ENCODE measurements at regions not wholly inside any gene's neighbourhood (a gene's known extent, or its start where the extent isn't known, plus 50 kb on each side); places are given as distances from the start of the nearest gene placed in this dataset.
A peak's percentile ranks its signal among the peaks of the same experiment; 100 is the strongest.

GRCh38 chr6:74093361-74093760 is 397.4 kb downstream of the CD109 start:
- no peaks in the 10 kb centered on the region for H3K36me3 ChIP-seq (ENCODE audit: control insufficient read depth in 2 of 2, insufficient read depth in 2 of 2, low read length in 2 of 2)
- no peaks in the 10 kb centered on the region for H3K27me3 ChIP-seq (ENCODE audit: control insufficient read depth in 1 of 2, insufficient read depth in 2 of 2, low read length in 2 of 2)
- no peaks in the 10 kb centered on the region for H3K9me3 ChIP-seq (ENCODE audit: control insufficient read depth in 2 of 2, low read length in 2 of 2)
- H3K9ac ChIP-seq (ENCODE audit: low read length in 2 of 2), result no peak overlapping the region
- no peak overlapping the region for H3K4me3 ChIP-seq (ENCODE audit: low read length in 2 of 2)
- no peak overlapping the region for H3K27ac ChIP-seq (ENCODE audit: low read length)
- no peaks in the 10 kb centered on the region for H3K4me1 ChIP-seq (ENCODE audit: control insufficient read depth, insufficient read depth, low read length)

GRCh38 chr6:74091794-74092157 is 395.8 kb downstream of the CD109 start:
- Histone ChIP-seq H3K27ac (ENCODE audit: low read length) (peak overlapping the region; percentile 64), H3K4me3 (ENCODE audit: low read length in 2 of 2) (peak overlapping the region; percentile 12 to 44), H3K36me3 (ENCODE audit: control insufficient read depth in 2 of 2, insufficient read depth in 2 of 2, low read length in 2 of 2) (no peaks in the 10 kb centered on the region), H3K4me1 (ENCODE audit: control insufficient read depth, insufficient read depth, low read length) (no peaks in the 10 kb centered on the region), H3K27me3 (ENCODE audit: control insufficient read depth in 1 of 2, insufficient read depth in 2 of 2, low read length in 2 of 2) (no peaks in the 10 kb centered on the region), H3K9ac (ENCODE audit: low read length in 2 of 2) (no peak overlapping the region), H3K9me3 (ENCODE audit: control insufficient read depth in 2 of 2, low read length in 2 of 2) (no peaks in the 10 kb centered on the region)

- Histone ChIP-seq H3K9me3 (ENCODE audit: control insufficient read depth in 2 of 2, low read length in 2 of 2) (no peaks in the 10 kb centered on the region), H3K27ac (ENCODE audit: low read length) (peak overlapping the region; percentile 64), H3K36me3 (ENCODE audit: control insufficient read depth in 2 of 2, insufficient read depth in 2 of 2, low read length in 2 of 2) (no peaks in the 10 kb centered on the region), H3K4me3 (ENCODE audit: low read length in 2 of 2) (peak overlapping the region; percentile 12 to 44), H3K4me1 (ENCODE audit: control insufficient read depth, insufficient read depth, low read length) (no peaks in the 10 kb centered on the region), H3K9ac (ENCODE audit: low read length in 2 of 2) (no peak overlapping the region), H3K27me3 (ENCODE audit: control insufficient read depth in 1 of 2, insufficient read depth in 2 of 2, low read length in 2 of 2) (no peaks in the 10 kb centered on the region)
Observed at GRCh38 chr6:74091136-74091793, 395.3 kb downstream of the CD109 start.

- H3K36me3 ChIP-seq (ENCODE audit: control insufficient read depth in 2 of 2, insufficient read depth in 2 of 2, low read length in 2 of 2), result no peaks in the 10 kb centered on the region
- no peak overlapping the region for H3K9ac ChIP-seq (ENCODE audit: low read length in 2 of 2)
- no peaks in the 10 kb centered on the region for H3K9me3 ChIP-seq (ENCODE audit: control insufficient read depth in 2 of 2, low read length in 2 of 2)
- H3K4me3 ChIP-seq (ENCODE audit: low read length in 2 of 2), result no peak overlapping the region
- H3K27me3 ChIP-seq (ENCODE audit: control insufficient read depth in 1 of 2, insufficient read depth in 2 of 2, low read length in 2 of 2), result no peaks in the 10 kb centered on the region
- H3K27ac ChIP-seq (ENCODE audit: low read length), result no peak overlapping the region
- no peaks in the 10 kb centered on the region for H3K4me1 ChIP-seq (ENCODE audit: control insufficient read depth, insufficient read depth, low read length)
Observed at GRCh38 chr6:74087899-74088298, 391.9 kb downstream of the CD109 start.

GRCh38 chr6:74075896-74076295 is 379.9 kb downstream of the CD109 start:
- H3K4me3 ChIP-seq (ENCODE audit: low read length in 2 of 2), result no peak overlapping the region
- H3K9me3 ChIP-seq (ENCODE audit: control insufficient read depth in 2 of 2, low read length in 2 of 2), result no peaks in the 10 kb centered on the region
- no peaks in the 10 kb centered on the region for H3K27me3 ChIP-seq (ENCODE audit: control insufficient read depth in 1 of 2, insufficient read depth in 2 of 2, low read length in 2 of 2)
- H3K4me1 ChIP-seq (ENCODE audit: control insufficient read depth, insufficient read depth, low read length), result peaks cover 6% of the 10 kb centered on the region
- H3K36me3 ChIP-seq (ENCODE audit: control insufficient read depth in 2 of 2, insufficient read depth in 2 of 2, low read length in 2 of 2), result no peaks in the 10 kb centered on the region
- no peak overlapping the region for H3K27ac ChIP-seq (ENCODE audit: low read length)
- no peak overlapping the region for H3K9ac ChIP-seq (ENCODE audit: low read length in 2 of 2)

- H3K9me3 ChIP-seq (ENCODE audit: control insufficient read depth in 2 of 2, low read length in 2 of 2), result no peaks in the 10 kb centered on the region
- no peak overlapping the region for H3K27ac ChIP-seq (ENCODE audit: low read length)
- no peak overlapping the region for H3K9ac ChIP-seq (ENCODE audit: low read length in 2 of 2)
- H3K4me1 ChIP-seq (ENCODE audit: control insufficient read depth, insufficient read depth, low read length), result peaks cover 6% of the 10 kb centered on the region
- H3K27me3 ChIP-seq (ENCODE audit: control insufficient read depth in 1 of 2, insufficient read depth in 2 of 2, low read length in 2 of 2), result no peaks in the 10 kb centered on the region
- H3K36me3 ChIP-seq (ENCODE audit: control insufficient read depth in 2 of 2, insufficient read depth in 2 of 2, low read length in 2 of 2), result no peaks in the 10 kb centered on the region
- no peak overlapping the region for H3K4me3 ChIP-seq (ENCODE audit: low read length in 2 of 2)
Observed at GRCh38 chr6:74075323-74075722, 379.3 kb downstream of the CD109 start.

GRCh38 chr6:74074645-74075044 is 378.6 kb downstream of the CD109 start:
- H3K27ac ChIP-seq (ENCODE audit: low read length), result no peak overlapping the region
- no peaks in the 10 kb centered on the region for H3K9me3 ChIP-seq (ENCODE audit: control insufficient read depth in 2 of 2, low read length in 2 of 2)
- no peak overlapping the region for H3K9ac ChIP-seq (ENCODE audit: low read length in 2 of 2)
- H3K4me1 ChIP-seq (ENCODE audit: control insufficient read depth, insufficient read depth, low read length), result peaks cover 6% of the 10 kb centered on the region
- H3K36me3 ChIP-seq (ENCODE audit: control insufficient read depth in 2 of 2, insufficient read depth in 2 of 2, low read length in 2 of 2), result no peaks in the 10 kb centered on the region
- no peaks in the 10 kb centered on the region for H3K27me3 ChIP-seq (ENCODE audit: control insufficient read depth in 1 of 2, insufficient read depth in 2 of 2, low read length in 2 of 2)
- H3K4me3 ChIP-seq (ENCODE audit: low read length in 2 of 2), result no peak overlapping the region

GRCh38 chr6:74073999-74074398 is 378.0 kb downstream of the CD109 start:
- Histone ChIP-seq H3K9me3 (ENCODE audit: control insufficient read depth in 2 of 2, low read length in 2 of 2) (no peaks in the 10 kb centered on the region), H3K36me3 (ENCODE audit: control insufficient read depth in 2 of 2, insufficient read depth in 2 of 2, low read length in 2 of 2) (no peaks in the 10 kb centered on the region), H3K27me3 (ENCODE audit: control insufficient read depth in 1 of 2, insufficient read depth in 2 of 2, low read length in 2 of 2) (no peaks in the 10 kb centered on the region), H3K9ac (ENCODE audit: low read length in 2 of 2) (no peak overlapping the region), H3K27ac (ENCODE audit: low read length) (no peak overlapping the region), H3K4me1 (ENCODE audit: control insufficient read depth, insufficient read depth, low read length) (peaks cover 6% of the 10 kb centered on the region), H3K4me3 (ENCODE audit: low read length in 2 of 2) (no peak overlapping the region)

- Histone ChIP-seq H3K9ac (ENCODE audit: low read length in 2 of 2) (no peak overlapping the region), H3K27ac (ENCODE audit: low read length) (no peak overlapping the region), H3K27me3 (ENCODE audit: control insufficient read depth in 1 of 2, insufficient read depth in 2 of 2, low read length in 2 of 2) (no peaks in the 10 kb centered on the region), H3K9me3 (ENCODE audit: control insufficient read depth in 2 of 2, low read length in 2 of 2) (no peaks in the 10 kb centered on the region), H3K4me3 (ENCODE audit: low read length in 2 of 2) (no peak overlapping the region), H3K4me1 (ENCODE audit: control insufficient read depth, insufficient read depth, low read length) (peaks cover 6% of the 10 kb centered on the region), H3K36me3 (ENCODE audit: control insufficient read depth in 2 of 2, insufficient read depth in 2 of 2, low read length in 2 of 2) (no peaks in the 10 kb centered on the region)
Observed at GRCh38 chr6:74073429-74073828, 377.4 kb downstream of the CD109 start.

GRCh38 chr6:74071214-74071613 is 375.2 kb downstream of the CD109 start:
- peaks cover 6% of the 10 kb centered on the region for H3K4me1 ChIP-seq (ENCODE audit: control insufficient read depth, insufficient read depth, low read length)

GRCh38 chr6:74070711-74071110 is 374.7 kb downstream of the CD109 start:
- Histone ChIP-seq H3K9me3 (ENCODE audit: control insufficient read depth in 2 of 2, low read length in 2 of 2) (peaks cover 0 to 3% of the 10 kb centered on the region in 2 donors), H3K4me1 (ENCODE audit: control insufficient read depth, insufficient read depth, low read length) (peaks cover 6% of the 10 kb centered on the region), H3K9ac (ENCODE audit: low read length in 2 of 2) (no peak overlapping the region), H3K36me3 (ENCODE audit: control insufficient read depth in 2 of 2, insufficient read depth in 2 of 2, low read length in 2 of 2) (no peaks in the 10 kb centered on the region), H3K4me3 (ENCODE audit: low read length in 2 of 2) (no peak overlapping the region), H3K27ac (ENCODE audit: low read length) (no peak overlapping the region), H3K27me3 (ENCODE audit: control insufficient read depth in 1 of 2, insufficient read depth in 2 of 2, low read length in 2 of 2) (no peaks in the 10 kb centered on the region)

More at GRCh38 chr6:74071214-74071613, 375.2 kb downstream of the CD109 start:
- Histone ChIP-seq H3K9ac (ENCODE audit: low read length in 2 of 2) (no peak overlapping the region), H3K9me3 (ENCODE audit: control insufficient read depth in 2 of 2, low read length in 2 of 2) (peaks cover 0 to 3% of the 10 kb centered on the region in 2 donors), H3K4me3 (ENCODE audit: low read length in 2 of 2) (no peak overlapping the region), H3K27ac (ENCODE audit: low read length) (no peak overlapping the region), H3K36me3 (ENCODE audit: control insufficient read depth in 2 of 2, insufficient read depth in 2 of 2, low read length in 2 of 2) (no peaks in the 10 kb centered on the region), H3K27me3 (ENCODE audit: control insufficient read depth in 1 of 2, insufficient read depth in 2 of 2, low read length in 2 of 2) (no peaks in the 10 kb centered on the region)

Measured in stomach smooth muscle (tissue), 2 donors.